ENCODE measurements at regions not wholly inside any gene's neighbourhood (a gene's known extent, or its start where the extent isn't known, plus 50 kb on each side); places are given as distances from the start of the nearest gene placed in this dataset.

DNA sequence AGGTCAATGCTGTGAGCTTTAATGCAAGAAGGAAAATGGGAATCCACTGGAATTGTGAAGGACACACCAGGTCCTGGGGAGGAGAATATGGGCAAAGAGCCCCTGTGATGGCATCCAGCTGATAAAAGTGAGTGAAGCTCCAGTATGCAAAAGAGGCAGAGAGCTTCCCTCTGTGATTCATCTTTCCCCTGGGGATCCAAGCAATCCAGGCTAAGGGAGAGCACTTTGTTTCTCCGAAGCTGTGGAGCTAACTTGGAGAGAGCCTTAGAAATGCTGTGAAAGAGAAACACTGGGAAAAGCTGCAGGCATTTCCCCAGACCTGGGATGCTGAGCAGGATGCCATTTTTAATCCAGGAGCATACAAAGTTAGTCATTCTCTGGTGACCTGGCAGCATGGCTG, 489.5 kb downstream of the SH2D4B start (continued):
- TF ChIP-seq, protein P1, sequence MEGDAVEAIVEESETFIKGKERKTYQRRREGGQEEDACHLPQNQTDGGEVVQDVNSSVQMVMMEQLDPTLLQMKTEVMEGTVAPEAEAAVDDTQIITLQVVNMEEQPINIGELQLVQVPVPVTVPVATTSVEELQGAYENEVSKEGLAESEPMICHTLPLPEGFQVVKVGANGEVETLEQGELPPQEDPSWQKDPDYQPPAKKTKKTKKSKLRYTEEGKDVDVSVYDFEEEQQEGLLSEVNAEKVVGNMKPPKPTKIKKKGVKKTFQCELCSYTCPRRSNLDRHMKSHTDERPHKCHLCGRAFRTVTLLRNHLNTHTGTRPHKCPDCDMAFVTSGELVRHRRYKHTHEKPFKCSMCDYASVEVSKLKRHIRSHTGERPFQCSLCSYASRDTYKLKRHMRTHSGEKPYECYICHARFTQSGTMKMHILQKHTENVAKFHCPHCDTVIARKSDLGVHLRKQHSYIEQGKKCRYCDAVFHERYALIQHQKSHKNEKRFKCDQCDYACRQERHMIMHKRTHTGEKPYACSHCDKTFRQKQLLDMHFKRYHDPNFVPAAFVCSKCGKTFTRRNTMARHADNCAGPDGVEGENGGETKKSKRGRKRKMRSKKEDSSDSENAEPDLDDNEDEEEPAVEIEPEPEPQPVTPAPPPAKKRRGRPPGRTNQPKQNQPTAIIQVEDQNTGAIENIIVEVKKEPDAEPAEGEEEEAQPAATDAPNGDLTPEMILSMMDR (IDR thresholded peaks at IDR 0.05), result no peak
- no peak for TF ChIP-seq EP300 (IDR thresholded peaks at IDR 0.05; ENCODE audit: borderline replicate concordance in 1 of 2, low read depth in 1 of 2, low read length in 1 of 2)
- no peak for TF ChIP-seq FOXJ3 (CRISPR knock-in tag; IDR thresholded peaks at IDR 0.05)
- TF ChIP-seq SIN3A (IDR thresholded peaks at IDR 0.05; ENCODE audit: borderline replicate concordance, low read depth, low read length), result no peak
- TF ChIP-seq, protein P2, sequence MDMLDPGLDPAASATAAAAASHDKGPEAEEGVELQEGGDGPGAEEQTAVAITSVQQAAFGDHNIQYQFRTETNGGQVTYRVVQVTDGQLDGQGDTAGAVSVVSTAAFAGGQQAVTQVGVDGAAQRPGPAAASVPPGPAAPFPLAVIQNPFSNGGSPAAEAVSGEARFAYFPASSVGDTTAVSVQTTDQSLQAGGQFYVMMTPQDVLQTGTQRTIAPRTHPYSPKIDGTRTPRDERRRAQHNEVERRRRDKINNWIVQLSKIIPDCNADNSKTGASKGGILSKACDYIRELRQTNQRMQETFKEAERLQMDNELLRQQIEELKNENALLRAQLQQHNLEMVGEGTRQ (IDR thresholded peaks at IDR 0.05; ENCODE audit: borderline replicate concordance, low read depth, low read length), result no peak
- TF ChIP-seq JUND (IDR thresholded peaks at IDR 0.05), result no peak
- no peak for TF ChIP-seq GABPA (IDR thresholded peaks at IDR 0.05; ENCODE audit: low read depth)

DNA sequence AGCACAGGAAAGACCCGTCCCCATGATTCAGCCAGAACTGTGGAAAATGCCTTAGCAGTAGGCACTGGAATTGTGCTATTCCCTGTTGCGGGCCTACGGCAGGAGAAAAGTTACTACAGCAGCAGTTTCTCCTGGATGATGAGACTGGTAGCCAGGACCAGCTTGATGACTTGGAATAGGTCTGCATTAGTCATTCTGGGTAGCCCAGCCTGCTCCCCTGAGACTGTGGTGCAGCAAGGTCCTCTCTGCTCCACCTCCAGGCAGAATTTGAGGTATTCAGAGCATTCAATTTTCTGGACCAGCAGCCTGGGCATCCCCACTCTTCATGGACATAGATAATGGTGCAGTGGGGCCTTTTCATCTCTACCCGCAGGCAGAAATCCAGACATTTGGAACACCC, 490.0 kb downstream of the SH2D4B start:
- H3F3A ChIP-seq (replicated peaks; ENCODE audit: insufficient read depth), result no peaks in the 10 kb centered on the region
- TF ChIP-seq, protein P3, sequence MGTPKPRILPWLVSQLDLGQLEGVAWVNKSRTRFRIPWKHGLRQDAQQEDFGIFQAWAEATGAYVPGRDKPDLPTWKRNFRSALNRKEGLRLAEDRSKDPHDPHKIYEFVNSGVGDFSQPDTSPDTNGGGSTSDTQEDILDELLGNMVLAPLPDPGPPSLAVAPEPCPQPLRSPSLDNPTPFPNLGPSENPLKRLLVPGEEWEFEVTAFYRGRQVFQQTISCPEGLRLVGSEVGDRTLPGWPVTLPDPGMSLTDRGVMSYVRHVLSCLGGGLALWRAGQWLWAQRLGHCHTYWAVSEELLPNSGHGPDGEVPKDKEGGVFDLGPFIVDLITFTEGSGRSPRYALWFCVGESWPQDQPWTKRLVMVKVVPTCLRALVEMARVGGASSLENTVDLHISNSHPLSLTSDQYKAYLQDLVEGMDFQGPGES (IDR thresholded peaks at IDR 0.05; ENCODE audit: low read depth, low read length), result no peak
- TF ChIP-seq RXRA (IDR thresholded peaks at IDR 0.05; ENCODE audit: borderline replicate concordance, low read depth) (no peak), FOXM1 (IDR thresholded peaks at IDR 0.05; ENCODE audit: low read depth) (no peak), EP300 (IDR thresholded peaks at IDR 0.05; ENCODE audit: borderline replicate concordance in 1 of 2, low read depth in 1 of 2, low read length in 1 of 2) (no peak), POLR2AphosphoS5 (IDR thresholded peaks at IDR 0.05; ENCODE audit: low read depth, low read length) (no peak), SIN3A (IDR thresholded peaks at IDR 0.05; ENCODE audit: borderline replicate concordance, low read depth, low read length) (no peak), JUND (IDR thresholded peaks at IDR 0.05) (no peak), ELF1 (IDR thresholded peaks at IDR 0.05) (no peak), CHD2 (IDR thresholded peaks at IDR 0.05; ENCODE audit: low read length, partially characterized antibody) (no peak), NRF1 (IDR thresholded peaks at IDR 0.05; ENCODE audit: low read depth, low read length) (no peak), TEAD4 (IDR thresholded peaks at IDR 0.05; ENCODE audit: borderline replicate concordance, insufficient read depth) (no peak)
- TF ChIP-seq, protein P4, sequence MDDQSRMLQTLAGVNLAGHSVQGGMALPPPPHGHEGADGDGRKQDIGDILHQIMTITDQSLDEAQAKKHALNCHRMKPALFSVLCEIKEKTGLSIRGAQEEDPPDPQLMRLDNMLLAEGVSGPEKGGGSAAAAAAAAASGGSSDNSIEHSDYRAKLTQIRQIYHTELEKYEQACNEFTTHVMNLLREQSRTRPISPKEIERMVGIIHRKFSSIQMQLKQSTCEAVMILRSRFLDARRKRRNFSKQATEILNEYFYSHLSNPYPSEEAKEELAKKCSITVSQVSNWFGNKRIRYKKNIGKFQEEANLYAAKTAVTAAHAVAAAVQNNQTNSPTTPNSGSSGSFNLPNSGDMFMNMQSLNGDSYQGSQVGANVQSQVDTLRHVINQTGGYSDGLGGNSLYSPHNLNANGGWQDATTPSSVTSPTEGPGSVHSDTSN (IDR thresholded peaks at IDR 0.05), result no peak
- H3K9me2 ChIP-seq, result no peaks in the 10 kb centered on the region
- no peak for DNase-seq
- no peak overlapping the region for H3K9ac ChIP-seq
- POLR2A ChIA-PET, result no interaction called here
- WGBS (ENCODE audit: low lambda C conversion rate), result 43% methylated on average over 4 of the region's 4 CpGs
- H3K27me3 ChIP-seq (ENCODE audit: insufficient read depth), result no peaks in the 10 kb centered on the region
- CTCF ChIA-PET, result interaction anchor here (1.1 to 3.3 kb wide), 2 partner anchors 9 to 364 kb away, joined by 3 to 12 read pairs; no protein-coding TSS in a partner anchor
- H3K36me3 ChIP-seq (replicated peaks in 1 of 2; ENCODE audit: control insufficient read depth in 1 of 2, insufficient read depth in 2 of 2, low read length in 1 of 2), result no peaks in the 10 kb centered on the region
- no peaks in the 10 kb centered on the region for H3K4me1 ChIP-seq (ENCODE audit: control insufficient read depth in 1 of 2, insufficient read depth in 2 of 2, low read depth in 1 of 2, low read length in 1 of 2)
- H3K27ac ChIP-seq (ENCODE audit: low read depth in 2 of 2, low read length in 1 of 2), result no peak overlapping the region
- no peaks in the 10 kb centered on the region for H4K20me1 ChIP-seq (ENCODE audit: insufficient read depth)
- H2AFZ ChIP-seq (ENCODE audit: low read depth), result no peak overlapping the region
- H3K9me3 ChIP-seq, result no peaks in the 10 kb centered on the region
- H3K79me2 ChIP-seq (ENCODE audit: insufficient read depth), result no peaks in the 10 kb centered on the region
- no peak overlapping the region for H3K4me3 ChIP-seq (ENCODE audit: low read depth in 2 of 2, low read length in 1 of 2)
- no peak overlapping the region for H3K4me2 ChIP-seq
